ENCODE measurements at regions not wholly inside any gene's neighbourhood (a gene's known extent, or its start where the extent isn't known, plus 50 kb on each side); places are given as distances from the start of the nearest gene placed in this dataset.

GRCh38 chr9:89814340-89815040, 209.7 kb downstream of the GADD45G start:
- H3K36me3 Mint-ChIP-seq (ENCODE audit: low read depth) = no peaks in the 10 kb centered on the region
- ChIA-PET CTCF (no interaction called here), POLR2A (interaction anchor here (2.0 to 2.7 kb wide), 2 partner anchors 33 to 113 kb away, joined by 8 to 10 read pairs; no protein-coding TSS in a partner anchor)
- no peak for DNase-seq
- no peak for TF ChIP-seq CTCF (IDR thresholded peaks at IDR 0.05)
- no peak for ATAC-seq (ENCODE audit: low read depth)
- H3K27me3 Mint-ChIP-seq = no peaks in the 10 kb centered on the region
- H3K4me3 Mint-ChIP-seq = peak overlapping the region; percentile 49
- H3K4me1 Mint-ChIP-seq = peaks cover 52% of the 10 kb centered on the region
- H3K9me3 Mint-ChIP-seq = peaks cover 2% of the 10 kb centered on the region
- intact Hi-C loops (cut with micrococcal nuclease) = loop anchor here (5.0 to 10.0 kb wide), 3 partner anchors 72 to 210 kb away; no protein-coding TSS in a partner anchor
- peak overlapping the region; percentile 51 for H3K27ac Mint-ChIP-seq

- intact Hi-C loops (cut with micrococcal nuclease) = loop anchor here (5.0 to 10.0 kb wide), 3 partner anchors 73 to 210 kb away; no protein-coding TSS in a partner anchor
- Mint-ChIP-seq H3K4me1 (peaks cover 52% of the 10 kb centered on the region), H3K27me3 (no peaks in the 10 kb centered on the region), H3K9me3 (peaks cover 2% of the 10 kb centered on the region), H3K36me3 (ENCODE audit: low read depth) (no peaks in the 10 kb centered on the region), H3K27ac (peak overlapping the region; percentile 83), H3K4me3 (peak overlapping the region; percentile 49)
- ChIA-PET CTCF (interaction anchor here (0.9 to 1.5 kb wide), 4 partner anchors 20 to 251 kb away, joined by 3 to 7 read pairs (median 3); no protein-coding TSS in a partner anchor), POLR2A (interaction anchor here (0.6 to 2.7 kb wide), 8 partner anchors 10 to 1001 kb away, joined by 3 to 10 read pairs (median 4); no protein-coding TSS in a partner anchor)
- DNase-seq (peak; percentile 29), ATAC-seq (ENCODE audit: low read depth) (peak; percentile 48)
- TF ChIP-seq CTCF (IDR thresholded peaks at IDR 0.05) = no peak
Measured at GRCh38 chr9:89815061-89815902, 210.5 kb downstream of the GADD45G start.

GRCh38 chr9:89815903-89816573, 211.2 kb downstream of the GADD45G start:
- ChIA-PET POLR2A (interaction anchor here (0.6 to 2.7 kb wide), 9 partner anchors 11 to 1000 kb away, joined by 3 to 10 read pairs (median 4); no protein-coding TSS in a partner anchor), CTCF (interaction anchor here (0.9 to 1.5 kb wide), 5 partner anchors 20 to 252 kb away, joined by 3 to 7 read pairs (median 3); partner anchors contain the start of gene GADD45G)
- H3K4me3 Mint-ChIP-seq = peak overlapping the region; percentile 21
- DNase-seq (peak; percentile 65), ATAC-seq (ENCODE audit: low read depth) (peak; percentile 95)
- no peaks in the 10 kb centered on the region for H3K27me3 Mint-ChIP-seq
- H3K9me3 Mint-ChIP-seq = peaks cover 2% of the 10 kb centered on the region
- no peak for TF ChIP-seq CTCF (IDR thresholded peaks at IDR 0.05)
- intact Hi-C loops (cut with micrococcal nuclease) = loop anchor here (1.0 to 10.0 kb wide), 9 partner anchors 10 to 505 kb away; partner anchors contain the start of genes CKS2 and GADD45G
- peaks cover 52% of the 10 kb centered on the region for H3K4me1 Mint-ChIP-seq
- H3K27ac Mint-ChIP-seq = peak overlapping the region; percentile 83
- no peaks in the 10 kb centered on the region for H3K36me3 Mint-ChIP-seq (ENCODE audit: low read depth)

GRCh38 chr9:89817151-89817950, 212.5 kb downstream of the GADD45G start:
- Mint-ChIP-seq H3K27me3 (no peaks in the 10 kb centered on the region), H3K4me3 (no peak overlapping the region), H3K27ac (peak overlapping the region; percentile 83), H3K36me3 (ENCODE audit: low read depth) (no peaks in the 10 kb centered on the region), H3K4me1 (peaks cover 52% of the 10 kb centered on the region), H3K9me3 (peaks cover 2% of the 10 kb centered on the region)
- intact Hi-C loops (cut with micrococcal nuclease) = loop anchor here (2.0 to 10.0 kb wide), 4 partner anchors 75 to 507 kb away; partner anchors contain the start of gene CKS2
- CTCF ChIA-PET = no interaction called here
- no peak for DNase-seq
- no peak for TF ChIP-seq CTCF (IDR thresholded peaks at IDR 0.05)
- ATAC-seq (ENCODE audit: low read depth) = no peak
- POLR2A ChIA-PET = no interaction called here

Measured in activated B cell treated with CpG ODN at 0.5 μM for 24 hours (primary cell).